Stimulated activated CD8-positive, alpha-beta memory T cell treated with anti-CD3 and anti-CD28 coated beads, Interleukin-15, amount 100 ng/mL, for 1 hour (primary cell): ENCODE measurements at regions not wholly inside any gene's neighbourhood (a gene's known extent, or its start where the extent isn't known, plus 50 kb on each side); places are given as distances from the start of the nearest gene placed in this dataset.
"Not testable (repeated sequence)": the region's sequence is repeated elsewhere in the genome, so short reads cannot be mapped to it uniquely, and the experiment has no call there.

Experiments
- DNase-seq: peaks from one replicate; pipeline ENCODE4 v3.0.0-alpha.2; 2020; ENCODE audit warnings: low read depth

GRCh38 chrX:149420566-149420965 lies 84.5 kb downstream of the IDS start:
- not testable (repeated sequence) for DNase-seq

GRCh38 chrX:149398027-149398426 lies 107.1 kb downstream of the IDS start:
- DNase-seq: no peak

GRCh38 chrX:149392921-149393320 lies 112.2 kb downstream of the IDS start:
- DNase-seq: no peak

GRCh38 chrX:149383852-149384251 lies 121.3 kb downstream of the IDS start:
- no peak for DNase-seq

- no peak for DNase-seq
Observed at GRCh38 chrX:149374751-149375150, 130.4 kb downstream of the IDS start.

- DNase-seq: no peak
Observed at GRCh38 chrX:149372866-149373265, 132.2 kb downstream of the IDS start.

- no peak for DNase-seq
Observed at GRCh38 chrX:149371986-149372385, 133.1 kb downstream of the IDS start.

- no peak for DNase-seq
Observed at GRCh38 chrX:149370097-149370496, 135.0 kb downstream of the IDS start.

- DNase-seq: no peak
Observed at GRCh38 chrX:149365552-149365951, 139.6 kb downstream of the IDS start.

- no peak for DNase-seq
Observed at GRCh38 chrX:149365061-149365460, 140.0 kb downstream of the IDS start.

GRCh38 chrX:149363965-149364364 lies 141.1 kb downstream of the IDS start:
- DNase-seq: no peak

- no peak for DNase-seq
Observed at GRCh38 chrX:149346306-149346705, 158.8 kb downstream of the IDS start.

- DNase-seq: no peak
Observed at GRCh38 chrX:149322316-149322715, 182.8 kb downstream of the IDS start.

- DNase-seq: no peak
Observed at GRCh38 chrX:149313871-149314371, 191.2 kb downstream of the IDS start.

- DNase-seq: no peak
Observed at GRCh38 chrX:149312988-149313387, 192.1 kb downstream of the IDS start.

- no peak for DNase-seq
Observed at GRCh38 chrX:149312097-149312496, 193.0 kb downstream of the IDS start.

- DNase-seq: no peak
Observed at GRCh38 chrX:149302705-149303104, 202.4 kb downstream of the IDS start.

- no peak for DNase-seq
Observed at GRCh38 chrX:149298111-149298510, 207.0 kb downstream of the IDS start.

GRCh38 chrX:149296092-149296491 lies 209.0 kb downstream of the IDS start:
- DNase-seq: no peak

- peak; percentile 1 for DNase-seq
Observed at GRCh38 chrX:149286940-149287349, 218.2 kb downstream of the IDS start.

- no peak for DNase-seq
Observed at GRCh38 chrX:149284616-149285015, 220.5 kb downstream of the IDS start.

- no peak for DNase-seq
Observed at GRCh38 chrX:149283853-149284252, 221.3 kb downstream of the IDS start.

- no peak for DNase-seq
Observed at GRCh38 chrX:149282909-149283308, 222.2 kb downstream of the IDS start.

GRCh38 chrX:149280011-149280410 lies 225.1 kb downstream of the IDS start:
- no peak for DNase-seq

GRCh38 chrX:149275836-149276235 lies 229.3 kb downstream of the IDS start:
- no peak for DNase-seq
